ENCODE measurements at regions not wholly inside any gene's neighbourhood (a gene's known extent, or its start where the extent isn't known, plus 50 kb on each side); places are given as distances from the start of the nearest gene placed in this dataset.

GRCh38 chr15:20358066-20358778, 183.4 kb downstream of the GOLGA6L6 start:
- no peak for TF ChIP-seq POLR2A (IDR thresholded peaks at IDR 0.05)
- TF ChIP-seq CTCF (IDR thresholded peaks at IDR 0.05), result no peak
